ENCODE measurements at regions not wholly inside any gene's neighbourhood (a gene's known extent, or its start where the extent isn't known, plus 50 kb on each side); places are given as distances from the start of the nearest gene placed in this dataset.

- no peak for DNase-seq
These were observed 160.4 kb upstream of the PCDH9 start for GRCh38 chr13:67390462-67391086.

DNA sequence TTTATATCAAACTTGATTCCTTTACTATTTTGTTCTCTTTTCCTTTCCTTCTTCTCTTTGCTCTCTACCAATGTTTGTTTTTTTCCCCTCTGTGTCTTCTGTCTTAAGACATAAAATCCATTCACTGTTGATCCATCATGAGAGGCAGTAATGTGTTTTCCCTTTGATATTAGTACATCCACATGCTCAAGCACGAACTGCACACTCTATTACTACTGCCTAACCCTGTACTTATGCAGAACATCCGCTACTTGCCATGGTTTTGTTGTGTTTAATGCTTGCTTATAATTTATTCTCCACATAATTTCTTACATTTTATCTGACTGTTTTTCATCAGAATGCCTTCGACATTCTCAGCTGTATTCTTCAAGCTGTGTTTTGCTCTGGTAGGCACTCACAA is 159.0 kb upstream of the PCDH9 start:
- no peak for DNase-seq

DNA sequence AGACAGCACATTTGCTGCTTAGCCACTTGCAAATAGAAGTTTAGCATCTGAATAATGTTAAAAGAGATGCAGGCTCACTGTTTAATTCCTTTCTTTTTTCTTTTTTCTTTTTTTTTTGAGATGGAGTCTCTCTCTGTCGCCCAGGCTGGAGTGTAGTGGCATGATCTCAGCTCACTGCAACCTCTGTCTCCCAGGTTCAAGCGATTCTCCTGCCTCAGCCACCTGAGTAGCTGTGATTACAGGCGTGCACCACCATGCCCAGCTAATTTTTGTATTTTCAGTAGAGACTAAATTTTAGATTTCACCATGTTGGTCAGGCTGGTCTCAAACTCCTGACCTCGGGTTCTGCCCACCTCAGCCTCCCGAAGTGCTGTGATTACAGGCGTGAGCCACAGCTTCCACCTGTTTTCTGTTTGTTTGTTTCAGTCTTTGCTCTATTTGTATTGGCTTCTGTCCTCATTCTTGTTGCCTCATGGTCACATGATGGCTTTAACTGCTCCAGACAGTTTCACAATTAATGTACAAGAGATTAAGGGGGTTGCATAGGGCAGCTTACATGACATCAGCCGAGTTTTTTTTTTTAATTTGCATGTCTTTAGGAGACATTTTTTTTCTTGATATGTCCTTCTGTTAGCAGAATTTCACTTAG is 153.1 kb upstream of the PCDH9 start:
- DNase-seq: peak; percentile 48

DNA sequence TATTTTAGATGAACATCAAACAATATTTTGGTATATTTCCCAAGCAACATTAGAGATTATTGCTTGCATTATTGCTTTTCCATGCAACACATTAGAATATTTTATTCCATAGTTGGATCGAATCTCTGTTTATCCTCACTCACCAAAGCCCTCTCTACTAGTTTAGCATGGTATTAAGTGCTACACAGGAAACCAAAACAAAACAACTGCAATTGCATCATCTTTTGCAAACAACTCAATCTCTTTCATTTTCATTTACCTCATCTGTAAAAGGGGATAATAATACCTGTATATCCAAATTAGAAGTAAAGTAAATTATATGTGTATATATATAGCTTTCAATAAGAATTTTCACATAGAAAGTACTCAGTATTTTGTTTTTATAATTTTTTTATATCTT is 147.8 kb upstream of the PCDH9 start:
- no peak for DNase-seq

DNA sequence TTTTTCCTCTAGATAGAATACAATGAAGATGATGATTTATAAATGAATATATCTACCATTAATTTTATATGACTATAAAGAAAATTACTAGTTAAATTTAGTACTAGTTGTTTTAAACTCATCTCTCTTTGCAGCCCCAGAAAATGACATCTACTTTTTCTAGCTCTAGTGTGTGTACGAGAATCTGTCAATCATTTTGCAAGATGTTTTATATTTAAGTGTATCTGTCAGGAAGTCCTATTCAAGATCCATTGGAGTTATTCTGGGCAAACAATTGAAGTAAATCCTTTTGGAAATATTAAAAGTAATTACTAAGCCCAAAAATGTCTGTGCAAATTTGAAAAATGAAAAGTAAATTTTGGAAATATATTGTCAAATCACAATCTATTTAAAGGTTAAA is 144.3 kb upstream of the PCDH9 start:
- DNase-seq: no peak

DNA sequence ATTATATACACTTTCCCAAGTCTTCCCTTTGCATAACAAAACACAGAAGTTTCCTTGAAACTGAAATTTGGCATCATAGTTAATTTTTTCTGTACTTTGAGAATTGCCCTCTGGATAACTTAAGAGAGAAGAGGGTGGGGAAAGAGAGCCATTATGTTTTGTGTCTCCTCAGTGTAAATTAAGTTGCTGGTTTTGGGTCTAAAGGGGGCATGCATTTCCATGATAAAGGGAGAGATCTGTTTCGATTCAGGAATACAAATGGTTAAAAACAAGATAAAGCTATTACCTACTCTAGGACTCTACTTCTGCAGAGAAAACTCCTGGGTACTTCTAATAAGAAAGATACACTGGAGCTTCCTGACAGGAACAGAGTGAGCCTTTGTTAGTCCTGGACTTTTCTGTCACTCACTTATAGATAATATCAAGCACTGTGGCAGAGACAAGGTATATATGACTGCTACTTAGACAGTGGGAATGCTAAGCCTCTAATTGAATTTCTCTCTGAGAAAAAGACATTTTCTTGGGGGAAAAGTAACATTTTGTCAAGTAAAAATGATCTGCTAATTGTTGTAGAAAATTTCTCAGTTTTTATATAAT is 142.8 kb upstream of the PCDH9 start:
- DNase-seq: no peak

DNA sequence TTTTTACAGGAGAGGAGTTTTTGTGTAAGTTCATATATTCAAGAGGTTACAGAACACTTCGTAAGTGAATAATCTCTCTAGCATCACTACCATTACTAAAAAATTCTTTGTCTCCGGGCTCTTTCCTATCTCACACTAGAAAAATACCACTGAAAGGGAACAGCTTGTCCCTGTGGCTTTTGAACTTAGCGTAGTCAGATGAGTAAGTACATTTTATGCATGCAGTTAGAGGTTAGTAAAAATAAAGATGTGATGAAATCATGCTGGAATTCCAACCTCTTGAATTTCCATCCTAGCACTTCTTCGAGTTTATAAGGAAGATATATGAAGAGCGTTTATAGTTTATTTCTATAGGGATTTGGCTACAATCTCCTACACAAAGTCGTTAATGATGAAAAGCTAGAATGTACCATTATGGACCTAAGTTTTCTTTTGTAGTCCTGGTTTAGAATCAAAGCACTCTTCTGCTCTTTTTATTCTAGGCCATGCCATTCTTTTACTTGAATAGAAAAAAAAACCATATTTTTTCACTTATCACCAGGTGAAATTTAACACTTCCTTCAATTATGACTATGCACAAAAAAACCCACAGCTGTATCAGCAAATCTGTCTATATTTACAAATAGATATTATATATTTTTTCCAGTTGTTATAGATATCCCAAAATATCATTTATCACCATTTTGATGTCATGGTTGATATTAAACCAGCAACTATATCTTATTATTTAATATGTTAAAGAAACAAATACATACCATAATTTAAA is 139.9 kb upstream of the PCDH9 start:
- no peak for DNase-seq

DNA sequence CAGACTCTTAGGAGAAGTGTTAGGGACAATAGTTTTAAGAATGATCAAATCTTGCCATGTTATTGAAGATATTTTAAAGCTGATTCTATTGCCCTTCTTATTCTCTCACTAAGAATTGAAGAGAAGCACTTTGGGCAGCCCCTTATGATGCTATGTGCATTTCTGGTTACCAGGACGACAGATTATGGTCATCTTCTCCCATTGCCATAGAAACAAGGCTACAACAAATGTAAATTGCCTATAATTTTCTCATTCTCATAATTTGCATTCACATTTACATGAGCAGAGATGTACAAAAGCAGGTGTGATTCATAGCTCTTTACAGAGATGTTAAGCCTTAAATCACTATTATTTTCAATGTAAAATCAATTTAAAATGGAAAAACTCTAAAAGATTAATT is 137.3 kb upstream of the PCDH9 start:
- no peak for DNase-seq

DNA sequence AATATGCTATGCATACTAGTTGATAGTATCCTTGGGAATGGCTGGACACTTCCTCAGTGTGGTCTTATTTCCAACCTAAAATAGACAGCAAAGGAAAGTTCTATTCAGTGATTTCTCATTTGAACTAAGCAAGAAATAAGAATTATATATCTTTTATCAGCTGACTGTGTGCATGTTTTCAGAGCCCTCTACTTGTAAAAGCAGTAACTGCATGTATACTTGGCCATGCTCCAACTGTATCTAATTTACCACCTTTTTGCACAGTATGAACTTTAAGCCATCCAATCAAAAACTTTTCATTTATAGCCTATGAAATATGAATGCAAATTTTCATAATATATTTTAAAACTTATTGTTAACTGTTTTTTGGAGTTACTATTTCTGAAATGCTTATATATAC is 136.4 kb upstream of the PCDH9 start:
- no peak for DNase-seq

GRCh38 chr13:67355812-67356476 is 125.8 kb upstream of the PCDH9 start:
- DNase-seq: no peak

- DNase-seq: no peak
These were observed 123.8 kb upstream of the PCDH9 start for GRCh38 chr13:67353941-67354340.

DNA sequence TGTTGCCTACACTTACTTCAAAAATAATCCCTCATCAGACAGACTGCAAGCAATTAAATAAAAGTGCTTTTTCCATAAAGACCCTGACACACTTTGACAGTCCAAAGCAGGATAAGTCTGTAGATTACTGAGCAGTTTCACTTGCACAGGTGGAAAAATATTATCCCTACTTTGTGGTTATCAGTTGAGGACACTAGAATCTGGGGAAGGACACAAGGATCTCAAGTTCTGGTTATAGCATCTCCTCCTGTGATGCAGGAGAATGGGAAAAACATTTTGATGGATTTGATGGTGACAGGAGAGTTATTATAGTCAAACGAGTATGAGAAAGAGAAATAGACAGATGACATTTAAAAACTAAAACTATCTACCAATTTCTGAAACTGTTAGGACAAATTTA is 122.9 kb upstream of the PCDH9 start:
- DNase-seq: no peak

- DNase-seq: no peak
These were observed 121.8 kb upstream of the PCDH9 start for GRCh38 chr13:67351909-67352308.

GRCh38 chr13:67351114-67351513 is 121.0 kb upstream of the PCDH9 start:
- no peak for DNase-seq

GRCh38 chr13:67343777-67344176 is 113.6 kb upstream of the PCDH9 start:
- no peak for DNase-seq

GRCh38 chr13:67341406-67341805 is 111.3 kb upstream of the PCDH9 start:
- DNase-seq: no peak

DNA sequence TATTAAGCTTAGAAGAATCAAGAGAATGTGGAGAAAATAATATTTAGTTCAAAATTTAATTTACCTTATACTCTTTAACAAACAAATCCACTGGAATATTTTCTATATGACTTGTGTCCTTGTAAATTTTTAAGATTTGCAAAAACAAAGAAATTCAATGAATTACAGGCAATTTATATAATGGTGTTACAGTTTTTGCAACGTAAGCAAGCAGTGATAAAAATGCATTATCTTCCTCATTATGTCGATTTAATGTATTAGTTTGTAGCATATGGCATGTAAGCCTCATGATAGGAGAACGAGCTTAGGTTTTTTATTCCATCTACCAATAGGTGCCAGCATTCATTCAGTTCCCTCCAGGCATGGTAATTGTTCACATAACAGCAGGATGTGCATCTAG is 100.0 kb upstream of the PCDH9 start:
- no peak for DNase-seq

DNA sequence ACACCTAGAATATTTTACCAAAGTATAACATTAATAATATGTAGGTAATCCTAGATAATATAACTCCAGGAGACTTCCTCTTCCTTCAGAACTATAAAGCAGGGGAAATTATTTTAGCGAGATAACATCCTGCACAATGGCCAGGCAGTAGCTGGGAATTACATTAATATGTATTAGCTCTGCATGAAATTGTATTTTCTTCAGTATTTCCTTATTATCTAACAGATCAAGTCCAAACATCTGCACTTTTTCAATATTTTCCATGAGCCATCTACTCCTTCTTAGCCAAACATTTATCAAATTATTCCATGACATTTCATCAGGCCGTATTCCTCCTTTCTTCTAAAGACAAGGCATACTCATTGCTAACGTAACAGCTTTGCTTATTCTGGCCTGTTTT is 98.8 kb upstream of the PCDH9 start:
- DNase-seq: no peak

DNA sequence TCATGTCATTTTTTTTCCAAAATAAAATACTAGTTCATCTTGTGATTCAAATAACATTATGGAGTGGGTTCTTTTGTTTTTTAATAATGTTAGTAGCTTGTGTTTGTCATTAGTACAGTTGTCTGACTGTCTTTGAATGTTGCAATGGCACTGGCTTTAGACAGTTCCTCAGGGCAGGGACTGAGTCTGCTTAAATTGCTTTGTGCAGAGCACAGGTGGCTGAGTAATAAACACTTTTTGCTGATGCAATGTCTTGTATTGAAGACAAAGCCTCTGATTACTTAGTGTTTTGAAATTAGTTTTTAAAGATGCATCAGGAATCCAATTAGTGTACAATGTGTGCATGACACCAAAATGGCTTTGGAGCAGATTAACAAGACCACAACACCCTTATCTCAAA is 88.7 kb upstream of the PCDH9 start:
- DNase-seq: no peak

- no peak for DNase-seq
These were observed 88.3 kb upstream of the PCDH9 start for GRCh38 chr13:67318398-67318797.

DNA sequence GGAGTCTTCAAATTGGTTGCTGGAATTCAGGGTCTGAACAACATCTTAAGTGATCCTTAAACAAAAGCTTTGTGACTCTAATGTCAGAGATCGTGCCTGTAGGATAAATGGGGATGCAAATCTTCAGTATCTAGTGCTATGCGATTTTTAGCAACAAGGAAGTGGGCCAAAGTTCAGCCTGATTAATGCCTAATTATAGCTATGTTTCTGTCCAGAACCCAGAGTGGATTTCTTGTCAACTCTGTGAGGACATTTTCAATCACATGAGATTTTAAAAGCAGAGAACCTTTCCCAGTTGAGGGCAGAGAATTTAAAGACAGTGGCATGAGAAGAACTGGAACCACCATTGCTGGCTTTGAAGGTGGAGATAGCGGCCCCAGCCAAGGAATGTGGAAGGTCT is 84.3 kb upstream of the PCDH9 start:
- DNase-seq: no peak

DNA sequence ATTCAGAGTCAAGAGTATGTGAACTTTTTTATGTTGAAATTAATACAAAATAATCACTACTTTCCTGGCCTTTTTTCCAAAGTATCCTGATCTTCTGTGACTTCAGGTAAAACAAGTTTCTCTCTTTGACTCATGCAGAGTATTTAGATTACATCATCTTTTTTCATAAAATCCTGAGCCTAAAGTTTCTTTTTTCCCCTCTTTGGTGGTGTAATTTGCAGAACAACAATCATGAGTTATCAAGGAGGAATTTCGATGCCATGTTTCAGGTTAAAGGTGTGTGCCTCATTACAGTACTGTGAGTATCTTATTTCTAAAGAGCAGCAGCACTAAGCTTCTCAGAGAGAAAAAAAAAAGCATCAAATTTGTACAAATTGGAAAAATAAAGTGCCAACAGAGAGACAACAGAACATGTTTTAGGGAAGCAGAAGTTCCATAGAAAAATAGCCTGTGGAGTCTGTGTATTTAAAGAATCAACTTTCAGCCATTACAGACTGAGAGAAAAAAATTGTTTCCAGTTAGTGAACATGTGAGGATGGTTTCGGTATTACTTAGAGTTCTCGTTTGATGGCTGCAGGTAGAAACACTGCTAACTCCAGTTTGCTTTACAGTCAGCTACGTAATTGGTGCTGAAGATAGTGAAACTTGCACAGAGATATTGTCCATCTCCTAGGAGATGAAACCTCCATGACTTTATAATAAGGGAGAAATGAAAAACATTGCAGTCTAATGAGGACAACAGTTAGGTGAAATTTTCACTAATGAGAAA is 78.1 kb upstream of the PCDH9 start:
- no peak for DNase-seq

DNA sequence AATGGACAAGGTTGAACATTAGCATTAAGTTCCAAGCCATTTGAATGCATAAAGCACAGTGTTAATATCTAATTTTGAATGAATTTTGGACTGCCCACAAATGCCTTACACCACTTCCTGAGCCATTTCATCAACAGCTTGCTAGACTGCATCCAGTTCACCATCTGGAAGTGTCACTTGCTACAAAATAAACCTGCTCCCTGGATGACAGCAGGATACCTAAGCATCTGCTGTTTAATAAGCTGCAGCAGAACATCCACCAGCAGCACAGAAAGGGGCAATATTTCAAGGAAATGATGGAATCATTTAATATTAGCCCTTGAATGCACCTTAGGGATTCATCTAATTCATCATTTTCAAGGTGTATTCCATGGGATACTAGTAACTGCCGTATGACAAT is 76.6 kb upstream of the PCDH9 start:
- DNase-seq: no peak

All from NCI-H2029 (cell line).